MCF 10A (cell line): ENCODE measurements at regions not wholly inside any gene's neighbourhood (a gene's known extent, or its start where the extent isn't known, plus 50 kb on each side); places are given as distances from the start of the nearest gene placed in this dataset.

Source experiments
- BruUV-seq: library from RNA; stranded (reverse); fragments of 400-500 nt; replicated peaks from 2 replicates; lab custom pipeline; 2021; lab: Mats Ljungman, UMichigan
- CTCF ChIA-PET: fragments of 300-600 bp; sonication (Branson Sonifier 250); formaldehyde crosslinking; extraction: SDS; loops from one replicate; lab custom pipeline; 2021; ENCODE audit warnings: antibody characterized with exemption, inconsistent platforms; lab: Yijun Ruan, JAX
- POLR2A ChIA-PET: fragments of 300-600, 350-650 bp; sonication (Branson Sonifier 250); formaldehyde crosslinking; extraction: SDS; loops from one replicate; lab custom pipeline; 2020; ENCODE audit warnings: antibody characterized with exemption, inconsistent platforms; lab: Yijun Ruan, JAX
- DNase-seq: peaks from one replicate; pipeline ENCODE4 v3.0.0-alpha.2; 2018; ENCODE audit not compliant: unreplicated experiment
- H3K27ac Mint-ChIP-seq: one replicate; pipeline ENCODE4 v1.8.0; 2022; ENCODE audit warnings: mild to moderate bottlenecking, low read depth, mixed read lengths; ENCODE audit not compliant: unreplicated experiment
- H3K27me3 Mint-ChIP-seq: one replicate; pipeline ENCODE4 v1.8.0; 2022; ENCODE audit warnings: mixed read lengths; ENCODE audit not compliant: insufficient read depth, unreplicated experiment
- H3K36me3 Mint-ChIP-seq: one replicate; pipeline ENCODE4 v1.8.0; 2022; ENCODE audit warnings: mild to moderate bottlenecking, moderate library complexity, mixed read lengths; ENCODE audit not compliant: insufficient read depth, unreplicated experiment
- H3K4me1 Mint-ChIP-seq: one replicate; pipeline ENCODE4 v1.8.0; 2022; ENCODE audit warnings: mixed read lengths; ENCODE audit not compliant: insufficient read depth, unreplicated experiment
- H3K4me3 Mint-ChIP-seq: one replicate; pipeline ENCODE4 v1.8.0; 2022; ENCODE audit warnings: mild to moderate bottlenecking, moderate library complexity, mixed read lengths; ENCODE audit not compliant: unreplicated experiment
- H3K9me3 Mint-ChIP-seq: one replicate; pipeline ENCODE4 v1.8.0; 2022; ENCODE audit warnings: mixed read lengths; ENCODE audit not compliant: unreplicated experiment
- intact Hi-C: fragments of 100-400 bp; cut with micrococcal nuclease; formaldehyde crosslinking; loops from 2 replicates; pipeline ENCODE4 v1.14.1; 2022
- TF ChIP-seq, protein P1 (sequence below): fragments of 200-600 bp; IDR thresholded peaks from one replicate; pipeline ENCODE4 v1.8.0; 2022; ENCODE audit warnings: antibody characterized with exemption, mild to moderate bottlenecking; ENCODE audit not compliant: unreplicated experiment

DNA sequence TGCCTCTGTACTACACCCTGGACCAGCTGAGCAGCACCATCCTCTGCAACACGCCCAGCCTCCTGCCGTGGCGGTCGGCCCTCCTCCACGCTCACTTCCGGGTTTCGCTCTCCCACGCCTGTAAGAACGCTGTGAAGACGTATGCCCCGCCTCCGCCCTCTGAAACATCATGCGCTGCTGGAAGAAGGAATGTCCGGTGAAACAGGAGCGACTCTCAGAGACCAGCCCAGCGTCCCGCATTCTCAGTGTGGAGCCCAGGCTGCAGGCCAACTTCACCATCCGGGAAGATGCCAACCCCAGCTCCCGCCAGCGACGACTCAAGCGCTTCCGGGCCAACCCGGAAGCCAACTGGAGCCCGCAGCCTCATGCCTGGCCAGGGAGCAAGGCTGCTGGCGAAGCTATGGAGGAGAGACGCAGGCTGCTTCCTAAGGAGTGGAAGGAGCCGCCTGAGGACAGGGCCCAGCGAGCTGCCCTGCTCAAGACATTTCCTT, 186.1 kb upstream of the SLITRK2 start:
- no peak overlapping the region for H3K4me3 Mint-ChIP-seq
- H3K4me1 Mint-ChIP-seq, result no peaks in the 10 kb centered on the region
- peaks cover 42% of the 10 kb centered on the region for H3K27me3 Mint-ChIP-seq
- intact Hi-C loops, result no loop called here
- no peak overlapping the region for H3K27ac Mint-ChIP-seq
- TF ChIP-seq, protein P1, sequence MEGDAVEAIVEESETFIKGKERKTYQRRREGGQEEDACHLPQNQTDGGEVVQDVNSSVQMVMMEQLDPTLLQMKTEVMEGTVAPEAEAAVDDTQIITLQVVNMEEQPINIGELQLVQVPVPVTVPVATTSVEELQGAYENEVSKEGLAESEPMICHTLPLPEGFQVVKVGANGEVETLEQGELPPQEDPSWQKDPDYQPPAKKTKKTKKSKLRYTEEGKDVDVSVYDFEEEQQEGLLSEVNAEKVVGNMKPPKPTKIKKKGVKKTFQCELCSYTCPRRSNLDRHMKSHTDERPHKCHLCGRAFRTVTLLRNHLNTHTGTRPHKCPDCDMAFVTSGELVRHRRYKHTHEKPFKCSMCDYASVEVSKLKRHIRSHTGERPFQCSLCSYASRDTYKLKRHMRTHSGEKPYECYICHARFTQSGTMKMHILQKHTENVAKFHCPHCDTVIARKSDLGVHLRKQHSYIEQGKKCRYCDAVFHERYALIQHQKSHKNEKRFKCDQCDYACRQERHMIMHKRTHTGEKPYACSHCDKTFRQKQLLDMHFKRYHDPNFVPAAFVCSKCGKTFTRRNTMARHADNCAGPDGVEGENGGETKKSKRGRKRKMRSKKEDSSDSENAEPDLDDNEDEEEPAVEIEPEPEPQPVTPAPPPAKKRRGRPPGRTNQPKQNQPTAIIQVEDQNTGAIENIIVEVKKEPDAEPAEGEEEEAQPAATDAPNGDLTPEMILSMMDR, result no peak
- BruUV-seq, result no TSS peak
- H3K36me3 Mint-ChIP-seq, result no peaks in the 10 kb centered on the region
- CTCF ChIA-PET, result no interaction called here
- DNase-seq, result no peak
- POLR2A ChIA-PET, result no interaction called here
- peaks cover 6% of the 10 kb centered on the region for H3K9me3 Mint-ChIP-seq

DNA sequence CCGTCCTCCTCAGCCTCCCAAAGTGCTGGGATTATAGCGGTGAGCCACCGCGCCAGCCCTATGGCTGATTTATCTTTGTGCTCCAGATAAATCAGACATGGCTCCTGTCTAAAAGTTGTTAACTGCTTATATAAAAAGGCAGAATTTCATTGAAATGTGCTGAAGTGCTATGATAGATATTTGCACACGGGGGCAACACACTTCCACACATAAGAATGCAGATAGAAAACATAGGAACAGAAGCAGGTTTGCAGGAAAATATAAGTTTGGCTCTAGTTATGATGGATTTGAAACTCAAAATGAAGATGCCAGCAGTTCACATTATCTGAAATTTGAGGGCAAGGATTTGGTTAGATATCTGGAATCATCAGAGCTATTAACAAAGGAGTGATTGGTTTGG, 163.1 kb upstream of the SLITRK2 start:
- ChIA-PET POLR2A (no interaction called here), CTCF (interaction anchor here (0.7 kb wide), 1 partner anchor 10 kb away, joined by 4 read pairs; no protein-coding TSS in a partner anchor)
- intact Hi-C loops, result no loop called here
- TF ChIP-seq, protein P1, result no peak
- Mint-ChIP-seq H3K27ac (no peak overlapping the region), H3K27me3 (peaks cover 29% of the 10 kb centered on the region), H3K36me3 (no peaks in the 10 kb centered on the region), H3K4me1 (no peaks in the 10 kb centered on the region), H3K4me3 (no peak overlapping the region), H3K9me3 (peaks cover 6% of the 10 kb centered on the region)
- BruUV-seq, result no TSS peak
- no peak for DNase-seq

DNA sequence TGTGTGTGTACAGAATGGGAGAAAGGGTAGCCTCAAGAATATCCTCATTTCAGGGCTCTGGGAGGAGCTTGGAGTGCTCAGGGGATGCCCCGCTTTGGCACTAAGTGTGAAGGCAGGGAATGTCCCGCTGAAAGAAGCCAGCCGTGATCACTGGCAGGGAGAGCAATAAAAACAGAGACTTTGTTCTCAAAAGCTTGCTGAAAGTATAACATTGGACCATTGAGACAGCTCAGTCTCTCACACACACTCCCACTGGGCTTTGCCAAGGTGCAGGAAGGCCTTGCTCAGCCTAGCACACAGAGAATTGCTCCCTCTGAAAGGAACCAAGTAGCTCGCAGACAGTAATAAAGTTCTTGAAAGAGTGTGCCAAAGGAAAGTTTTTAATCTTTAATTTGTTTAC, 143.8 kb upstream of the SLITRK2 start:
- no peak for DNase-seq
- ChIA-PET POLR2A (no interaction called here), CTCF (interaction anchor here (0.5 kb wide), 1 partner anchor 25 kb away, joined by 3 read pairs; no protein-coding TSS in a partner anchor)
- no peaks in the 10 kb centered on the region for H3K9me3 Mint-ChIP-seq
- no TSS peak for BruUV-seq
- TF ChIP-seq, protein P1, result no peak
- H3K36me3 Mint-ChIP-seq, result no peaks in the 10 kb centered on the region
- no peak overlapping the region for H3K27ac Mint-ChIP-seq
- intact Hi-C loops, result no loop called here
- no peaks in the 10 kb centered on the region for H3K4me1 Mint-ChIP-seq
- no peak overlapping the region for H3K4me3 Mint-ChIP-seq
- peaks cover 58% of the 10 kb centered on the region for H3K27me3 Mint-ChIP-seq

DNA sequence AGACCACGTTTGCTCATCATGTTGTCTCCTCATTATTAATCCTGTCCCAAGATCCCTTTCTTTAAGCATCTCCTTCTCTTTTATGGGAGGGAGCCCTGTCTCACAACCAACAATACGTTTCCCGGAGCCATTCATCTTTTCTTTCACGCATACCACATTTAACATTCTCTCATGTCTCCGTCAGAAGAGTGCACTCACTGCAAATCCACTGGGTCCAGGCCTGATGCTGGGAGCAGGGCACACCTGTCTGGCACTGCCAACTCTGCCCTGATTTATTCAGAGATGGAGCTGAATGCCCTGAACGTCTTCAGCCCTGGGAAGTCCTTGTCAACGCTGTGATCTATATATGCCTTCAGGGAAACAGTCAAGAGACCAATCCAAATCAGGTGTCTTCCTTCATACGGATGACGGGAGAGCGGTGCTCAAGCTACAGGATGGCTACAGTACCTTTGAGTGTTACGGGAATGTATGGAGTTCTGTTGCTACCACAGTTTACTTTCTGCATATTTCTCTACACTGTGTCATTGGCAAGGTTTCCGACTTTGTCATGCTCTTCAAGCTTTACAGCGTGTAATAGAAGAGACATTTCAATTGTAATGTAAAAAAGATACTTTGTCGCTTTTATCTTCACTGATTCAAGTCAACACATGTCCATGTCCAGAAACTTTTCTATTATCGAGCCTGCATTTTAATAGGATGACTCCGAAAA, 140.4 kb upstream of the SLITRK2 start:
- no peaks in the 10 kb centered on the region for H3K9me3 Mint-ChIP-seq
- TF ChIP-seq, protein P1, result no peak
- ChIA-PET CTCF (interaction anchor here (0.6 kb wide), 1 partner anchor 56 kb away, joined by 4 read pairs; no protein-coding TSS in a partner anchor), POLR2A (interaction anchor here (0.9 kb wide), 1 partner anchor 12 kb away, joined by 3 read pairs; no protein-coding TSS in a partner anchor)
- intact Hi-C loops, result no loop called here
- no peak for DNase-seq
- H3K4me1 Mint-ChIP-seq, result peaks cover 6% of the 10 kb centered on the region
- no peak overlapping the region for H3K27ac Mint-ChIP-seq
- peaks cover 41% of the 10 kb centered on the region for H3K27me3 Mint-ChIP-seq
- no peaks in the 10 kb centered on the region for H3K36me3 Mint-ChIP-seq
- no peak overlapping the region for H3K4me3 Mint-ChIP-seq
- no TSS peak for BruUV-seq
